NCI-H2196 treated with DMSO at 0.1 percent for 48 hours (cell line): ENCODE measurements at regions not wholly inside any gene's neighbourhood (a gene's known extent, or its start where the extent isn't known, plus 50 kb on each side); places are given as distances from the start of the nearest gene placed in this dataset.
"Not testable (repeated sequence)": the region's sequence is repeated elsewhere in the genome, so short reads cannot be mapped to it uniquely, and the experiment has no call there.

Experiments
- DNase-seq: peaks from one replicate; lab custom pipeline; 2025; ENCODE audit not compliant: unreplicated experiment; lab: John Stamatoyannopoulos, UW

GRCh38 chr6:113662688-113663333 lies 194.3 kb upstream of the MARCKS start:
- no peak for DNase-seq

- DNase-seq, result no peak
These were observed 192.2 kb upstream of the MARCKS start for GRCh38 chr6:113664909-113665308.

- no peak for DNase-seq
These were observed 188.3 kb upstream of the MARCKS start for GRCh38 chr6:113668641-113669408.

- no peak for DNase-seq
These were observed 187.5 kb upstream of the MARCKS start for GRCh38 chr6:113669606-113670005.

GRCh38 chr6:113671421-113671820 lies 185.7 kb upstream of the MARCKS start:
- DNase-seq, result no peak

GRCh38 chr6:113672491-113673149 lies 184.5 kb upstream of the MARCKS start:
- no peak for DNase-seq

GRCh38 chr6:113674075-113674474 lies 183.1 kb upstream of the MARCKS start:
- DNase-seq, result no peak

GRCh38 chr6:113676057-113676456 lies 181.1 kb upstream of the MARCKS start:
- DNase-seq, result no peak

- DNase-seq, result no peak
These were observed 180.2 kb upstream of the MARCKS start for GRCh38 chr6:113676968-113677367.

- no peak for DNase-seq
These were observed 178.1 kb upstream of the MARCKS start for GRCh38 chr6:113679051-113679450.

GRCh38 chr6:113680301-113680700 lies 176.8 kb upstream of the MARCKS start:
- no peak for DNase-seq

- no peak for DNase-seq
These were observed 173.2 kb upstream of the MARCKS start for GRCh38 chr6:113683968-113684367.

GRCh38 chr6:113684382-113684901 lies 172.7 kb upstream of the MARCKS start:
- DNase-seq, result no peak

GRCh38 chr6:113686049-113686448 lies 171.1 kb upstream of the MARCKS start:
- no peak for DNase-seq

- not testable (repeated sequence) for DNase-seq
These were observed 167.5 kb upstream of the MARCKS start for GRCh38 chr6:113689620-113690019.

GRCh38 chr6:113690281-113691259 lies 166.6 kb upstream of the MARCKS start:
- peak; percentile 64 for DNase-seq

- no peak for DNase-seq
These were observed 165.9 kb upstream of the MARCKS start for GRCh38 chr6:113691260-113691656.

GRCh38 chr6:113693851-113694250 lies 163.3 kb upstream of the MARCKS start:
- no peak for DNase-seq

- no peak for DNase-seq
These were observed 162.7 kb upstream of the MARCKS start for GRCh38 chr6:113694278-113695077.

- no peak for DNase-seq
These were observed 161.6 kb upstream of the MARCKS start for GRCh38 chr6:113695516-113695915.
